GM18951 (cell line): ENCODE measurements at regions not wholly inside any gene's neighbourhood (a gene's known extent, or its start where the extent isn't known, plus 50 kb on each side); places are given as distances from the start of the nearest gene placed in this dataset.

Source experiments
- POLR2A ChIP-seq: IDR thresholded peaks from 4 replicates; pipeline ENCODE4 v1.6.1; 2011; ENCODE audit warnings: mild to moderate bottlenecking; ENCODE audit not compliant: insufficient read length, insufficient read depth; ENCODE audit errors: extremely low read depth
- in situ Hi-C: fragments of 300-500 bp; cut with MboI; formaldehyde crosslinking; loops from one replicate; pipeline ENCODE4 v1.12.0; 2022; ENCODE audit warnings: low sequenced_read_pairs, mixed read lengths, inconsistent platforms; ENCODE audit not compliant: unreplicated experiment

DNA sequence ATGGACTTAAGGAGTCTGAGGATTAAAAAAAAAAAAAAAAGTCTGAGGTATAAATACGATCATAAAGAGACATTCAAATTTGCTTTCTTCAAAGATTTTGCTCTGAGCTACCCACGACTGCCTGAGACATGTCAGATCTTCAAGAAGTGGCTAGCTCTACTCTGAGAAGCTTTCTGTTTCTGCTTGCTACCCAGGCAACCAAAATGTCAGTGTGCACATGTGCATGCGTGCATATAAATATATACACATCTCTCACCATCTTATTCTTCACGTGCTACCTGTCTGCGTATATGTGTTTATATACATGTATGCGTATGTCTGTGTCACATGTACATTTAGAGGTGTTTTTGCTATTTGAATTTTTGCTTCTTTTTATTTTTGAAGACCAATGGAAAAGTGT is 299.6 kb upstream of the STXBP5 start:
- no peak for TF ChIP-seq POLR2A
- in situ Hi-C loops: no loop called here

DNA sequence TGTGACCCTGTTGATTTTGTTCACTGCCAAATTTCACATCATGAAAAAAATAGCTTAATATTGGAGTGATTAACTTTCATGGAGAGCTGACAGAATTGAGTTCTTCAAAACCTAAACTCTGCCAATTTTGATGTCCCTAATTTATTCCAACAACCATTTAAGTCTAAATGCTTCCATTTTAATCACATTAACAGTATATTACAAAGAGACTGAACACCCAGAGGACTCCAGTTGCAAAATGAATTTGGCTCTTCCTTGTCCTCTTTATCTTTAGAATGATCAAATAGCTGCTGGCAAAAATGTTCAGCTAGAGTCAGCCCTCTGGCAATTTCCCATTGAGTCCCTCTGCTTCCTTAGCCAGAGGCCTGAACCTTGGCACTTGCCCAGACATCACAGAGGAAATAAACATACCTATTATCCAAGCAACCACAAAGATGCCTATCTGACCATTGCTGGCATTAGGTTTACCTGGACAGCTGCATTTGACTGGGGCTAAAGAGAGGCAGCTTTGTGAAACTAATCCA is 299.0 kb upstream of the STXBP5 start:
- in situ Hi-C loops: no loop called here
- no peak for TF ChIP-seq POLR2A

DNA sequence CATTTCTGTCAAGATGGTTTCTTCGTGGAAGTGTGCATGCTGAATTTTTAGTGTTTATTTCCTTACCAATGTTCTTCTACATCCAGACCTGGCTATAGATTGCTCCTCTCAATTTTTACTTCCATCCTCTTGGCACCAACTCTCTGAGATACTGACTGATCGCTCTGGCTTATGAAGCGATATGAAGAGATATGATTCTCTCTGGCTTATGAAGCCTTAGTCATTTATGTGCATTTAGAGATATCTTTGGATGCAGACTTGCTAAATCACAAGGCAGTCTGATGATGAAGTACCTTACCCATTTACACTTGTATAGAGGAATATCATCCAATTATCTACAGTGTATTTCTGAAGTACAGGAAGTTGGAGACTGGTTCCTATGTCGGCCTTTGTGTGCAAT is 295.4 kb upstream of the STXBP5 start:
- in situ Hi-C loops: no loop called here
- TF ChIP-seq POLR2A: no peak

DNA sequence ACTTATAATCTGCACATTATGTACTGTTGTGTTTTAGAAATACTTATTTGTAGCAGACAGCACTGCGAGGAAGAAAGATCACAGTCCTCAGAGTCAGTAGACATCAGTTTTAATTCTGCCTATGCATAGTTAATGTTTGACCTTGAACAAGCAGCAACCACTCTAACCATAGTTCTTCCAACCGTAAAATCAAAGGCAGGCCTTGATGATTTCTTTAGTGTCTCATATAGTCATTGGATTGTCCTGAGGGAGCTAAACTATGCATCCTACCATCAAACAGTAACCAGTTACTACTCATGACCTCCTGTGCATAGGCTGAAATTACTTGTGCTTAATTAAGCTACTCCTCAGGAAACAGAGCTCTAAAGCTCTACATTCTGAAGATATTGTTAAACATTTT is 294.8 kb upstream of the STXBP5 start:
- in situ Hi-C loops: no loop called here
- no peak for TF ChIP-seq POLR2A

DNA sequence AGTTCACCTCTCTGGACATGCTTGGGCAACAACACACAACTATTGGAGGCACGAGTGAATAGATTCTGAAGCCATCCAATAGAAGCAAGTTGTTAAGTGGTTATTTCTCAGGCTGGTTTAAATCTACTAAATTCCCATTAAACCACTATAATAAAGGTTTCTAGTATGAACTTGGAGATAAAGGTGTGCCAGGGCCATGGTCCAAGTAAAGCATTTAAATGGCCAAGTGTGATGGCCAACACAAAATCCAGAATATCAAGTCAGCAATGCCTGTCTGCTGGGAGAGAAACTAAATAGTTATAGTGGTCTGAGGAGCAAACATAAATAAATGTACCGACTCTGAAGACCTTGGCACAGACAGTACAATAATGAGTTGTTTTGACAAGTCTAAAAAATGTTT is 294.3 kb upstream of the STXBP5 start:
- no peak for TF ChIP-seq POLR2A
- in situ Hi-C loops: no loop called here

DNA sequence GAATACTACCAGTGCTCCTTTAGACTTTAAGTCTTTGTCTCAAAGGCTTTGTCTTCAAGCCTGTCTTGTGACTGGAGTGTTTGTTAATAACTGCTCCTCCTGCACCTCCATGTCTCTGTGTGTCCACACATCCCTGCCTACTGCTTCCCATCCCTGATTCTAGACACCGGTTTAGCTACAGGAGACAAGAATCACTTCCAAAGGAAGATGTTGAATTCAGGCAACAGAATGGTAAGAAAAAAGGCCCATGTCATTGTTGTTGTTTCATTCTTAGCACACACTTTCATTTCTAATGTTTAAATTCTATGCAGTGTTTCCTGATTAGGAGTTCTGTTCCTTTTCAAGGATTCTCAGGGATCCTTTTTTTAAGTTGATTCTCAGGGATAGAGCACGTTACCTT is 293.6 kb upstream of the STXBP5 start:
- in situ Hi-C loops: no loop called here
- TF ChIP-seq POLR2A: no peak

DNA sequence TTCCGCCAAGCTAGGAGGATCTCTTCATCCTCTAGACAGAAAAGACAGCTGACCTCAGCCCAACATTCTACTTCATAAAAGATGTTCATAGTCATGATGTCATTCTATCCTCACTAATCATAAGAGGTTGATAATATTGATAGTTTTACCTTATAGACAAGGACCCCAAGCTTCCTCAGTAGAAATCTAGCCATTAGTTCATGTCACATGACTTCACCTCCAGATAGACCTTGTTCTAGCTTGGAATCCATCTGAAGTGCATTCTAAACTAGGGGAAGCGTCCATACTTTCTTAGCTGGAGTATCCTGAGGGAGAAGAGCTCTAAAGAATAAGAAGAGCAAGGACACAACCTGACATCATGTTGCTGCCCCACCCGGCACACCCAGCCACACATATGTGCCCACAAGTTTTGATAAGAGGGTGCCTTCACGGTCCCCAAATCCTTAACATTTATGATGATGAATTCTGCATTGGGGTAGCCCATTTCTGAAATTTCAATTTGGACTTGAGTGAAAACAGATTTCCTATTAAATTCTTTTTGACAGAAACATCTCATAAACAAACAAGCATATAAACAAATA is 292.5 kb upstream of the STXBP5 start:
- TF ChIP-seq POLR2A: no peak
- in situ Hi-C loops: no loop called here

DNA sequence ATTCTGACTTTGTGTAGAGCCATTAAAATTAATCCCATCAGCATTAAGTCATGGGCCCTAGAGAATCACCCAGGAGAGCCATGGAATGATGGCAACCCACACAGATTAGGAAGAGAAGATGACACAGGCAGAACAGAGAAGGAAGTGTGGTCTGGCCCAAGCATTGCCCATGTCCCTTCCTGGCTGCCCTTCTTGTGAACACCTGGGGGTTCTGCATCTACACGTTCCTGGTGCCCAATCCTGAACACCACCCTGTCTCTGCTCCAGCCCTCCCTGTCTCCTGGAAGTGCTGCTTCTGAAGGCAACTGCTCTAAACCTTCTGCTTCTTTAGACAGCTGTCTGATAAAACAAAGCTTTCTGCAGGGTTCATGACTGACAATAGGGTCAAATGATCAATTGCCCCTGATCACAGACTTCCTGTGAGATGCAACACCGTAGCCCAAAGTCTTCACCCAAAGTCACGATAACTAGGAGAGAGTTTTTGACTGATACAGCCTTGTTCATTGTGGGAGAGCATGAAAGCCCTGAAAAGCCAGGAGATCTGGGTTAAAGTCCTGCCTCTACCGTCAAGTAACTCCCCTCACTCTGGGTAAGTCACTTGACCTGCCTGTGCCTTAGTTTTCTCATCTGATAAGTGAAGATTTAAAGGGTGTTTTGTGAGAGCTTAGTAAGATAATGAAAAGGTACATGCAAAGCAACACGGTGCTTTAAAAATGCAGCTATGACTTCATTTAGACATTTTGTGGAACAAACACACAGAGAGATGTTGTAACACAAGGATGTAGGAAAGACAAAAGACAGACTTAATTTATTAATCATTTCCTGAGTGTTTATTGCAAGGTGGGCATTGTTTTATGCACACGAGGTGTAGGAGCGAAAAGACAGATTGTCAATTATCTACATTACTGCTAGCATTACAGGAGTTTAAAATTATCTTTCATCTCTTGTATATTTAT is 291.2 kb upstream of the STXBP5 start:
- no peak for TF ChIP-seq POLR2A
- in situ Hi-C loops: no loop called here

DNA sequence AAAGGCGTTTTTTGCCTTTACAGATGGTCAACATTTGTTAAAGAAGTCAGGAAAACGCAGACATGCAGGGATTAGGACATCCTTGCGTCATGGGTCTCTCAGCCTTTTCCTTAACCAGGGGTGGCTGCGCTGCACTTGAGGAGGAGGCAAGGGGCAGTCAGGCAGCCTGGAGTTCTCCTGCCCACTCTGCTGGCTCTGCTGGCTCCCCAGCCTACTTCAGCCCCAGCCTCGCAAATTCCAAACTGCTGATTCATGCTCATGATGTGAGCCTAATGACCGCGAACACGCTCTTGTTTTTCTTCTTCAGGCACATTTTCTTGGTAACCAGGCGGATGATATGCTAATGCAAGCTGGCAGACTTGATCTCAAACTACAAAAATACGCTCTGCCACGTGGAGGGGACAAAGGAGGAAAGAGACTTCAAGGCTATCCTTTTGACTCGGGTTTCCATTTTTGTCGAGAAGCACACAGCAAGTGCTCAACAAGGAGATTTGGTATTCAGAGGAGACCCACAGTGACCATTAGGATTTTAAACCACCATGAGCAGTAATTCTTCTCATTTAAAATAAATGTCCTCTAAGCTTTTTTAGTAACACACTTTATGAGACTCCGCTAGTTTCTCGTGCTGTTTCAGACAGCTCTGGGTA is 290.3 kb upstream of the STXBP5 start:
- in situ Hi-C loops: no loop called here
- TF ChIP-seq POLR2A: no peak

DNA sequence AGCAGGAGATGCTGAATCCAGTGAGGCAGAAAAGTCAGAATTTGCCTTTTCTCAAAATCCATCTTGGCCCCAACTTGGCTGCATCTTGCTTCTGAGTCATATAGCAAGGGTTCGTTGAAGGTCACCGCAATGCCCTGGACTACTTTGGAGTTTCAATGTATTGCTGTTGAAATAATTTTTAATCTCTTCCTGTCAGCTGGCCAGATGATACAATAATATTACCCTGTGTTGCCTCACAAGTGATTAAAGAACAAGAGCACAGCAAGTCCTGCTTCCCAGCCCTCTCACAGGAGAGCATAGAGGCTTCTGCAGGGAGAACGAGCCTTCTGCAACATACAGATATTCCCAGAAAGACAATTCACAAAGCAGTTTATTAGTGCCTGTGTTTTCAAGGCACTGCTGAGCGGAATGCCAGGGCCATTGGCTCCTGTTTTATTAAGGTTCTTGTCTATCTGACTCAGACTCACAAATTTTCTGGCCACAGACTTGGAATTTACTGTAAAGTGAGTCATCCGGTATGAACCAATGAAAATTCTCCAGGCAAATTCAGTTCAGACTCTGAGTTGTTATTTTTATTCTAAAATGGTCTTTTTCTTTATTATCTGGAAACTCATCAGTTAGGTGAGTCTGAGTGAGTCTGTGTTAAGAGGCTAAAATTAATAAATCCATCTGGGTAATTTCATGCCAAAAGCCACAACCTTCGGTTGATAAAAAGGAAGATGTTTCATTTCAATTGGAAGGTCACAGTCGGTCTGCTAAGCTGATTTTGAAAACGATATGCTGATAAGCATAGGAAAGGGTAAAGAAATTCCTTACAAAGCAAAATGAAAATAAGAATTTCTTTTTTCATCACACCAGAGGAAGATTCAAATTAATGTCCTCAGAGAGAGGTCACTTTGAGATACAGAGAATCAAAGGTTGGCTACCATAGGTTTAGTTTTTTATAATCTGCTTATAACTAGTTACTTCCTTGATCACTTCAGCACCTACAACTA is 289.4 kb upstream of the STXBP5 start:
- TF ChIP-seq POLR2A: no peak
- in situ Hi-C loops: no loop called here

DNA sequence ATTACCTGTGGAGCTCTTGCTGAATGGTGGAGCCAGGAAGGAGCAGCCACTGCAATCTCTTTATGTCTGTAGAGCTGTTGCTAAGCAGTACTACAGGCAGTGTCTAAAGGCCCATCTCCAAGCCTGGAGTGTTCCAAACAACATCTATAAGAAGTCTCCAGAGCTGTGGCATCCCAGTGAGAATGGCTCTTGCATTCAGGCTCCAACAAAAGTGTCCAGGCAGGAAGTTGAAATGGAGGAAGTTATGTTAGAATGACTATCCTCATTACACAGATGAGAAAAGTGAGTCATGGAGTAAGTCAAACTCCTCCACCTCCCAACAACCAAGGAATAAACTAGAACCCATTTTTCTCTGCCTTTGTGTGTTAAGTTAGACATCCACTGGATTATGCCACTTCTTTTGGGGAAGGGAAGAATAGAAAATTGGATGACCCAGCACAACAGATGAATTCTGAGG is 288.5 kb upstream of the STXBP5 start:
- in situ Hi-C loops: no loop called here
- TF ChIP-seq POLR2A: no peak

DNA sequence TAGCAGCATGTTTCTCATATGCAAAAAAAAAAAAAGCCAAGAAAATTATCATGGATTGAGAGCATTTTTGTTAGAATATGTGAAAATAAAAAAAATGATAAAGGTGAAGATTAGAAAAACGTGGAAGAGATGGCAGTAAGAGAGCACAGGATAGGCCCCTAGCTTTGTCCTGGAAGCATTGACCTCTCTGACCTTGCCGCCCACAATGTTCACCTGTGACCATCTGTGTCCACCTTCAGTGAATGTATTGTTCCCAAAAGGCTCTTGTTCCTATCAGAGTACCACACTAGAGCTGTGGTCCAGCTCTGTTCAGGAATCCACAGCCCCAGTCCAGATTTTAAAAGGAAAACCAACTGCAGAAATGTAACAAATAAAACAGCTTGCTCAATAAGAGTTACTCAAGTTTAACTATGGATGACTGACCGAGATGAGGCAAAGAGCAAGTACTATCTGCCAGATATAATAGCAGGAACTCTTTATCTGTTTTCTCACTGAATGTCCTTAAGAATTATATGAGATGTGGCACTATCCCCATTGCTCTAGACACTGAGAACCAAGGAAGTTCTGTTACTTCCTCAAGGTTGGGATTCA is 287.7 kb upstream of the STXBP5 start:
- no peak for TF ChIP-seq POLR2A
- in situ Hi-C loops: no loop called here

DNA sequence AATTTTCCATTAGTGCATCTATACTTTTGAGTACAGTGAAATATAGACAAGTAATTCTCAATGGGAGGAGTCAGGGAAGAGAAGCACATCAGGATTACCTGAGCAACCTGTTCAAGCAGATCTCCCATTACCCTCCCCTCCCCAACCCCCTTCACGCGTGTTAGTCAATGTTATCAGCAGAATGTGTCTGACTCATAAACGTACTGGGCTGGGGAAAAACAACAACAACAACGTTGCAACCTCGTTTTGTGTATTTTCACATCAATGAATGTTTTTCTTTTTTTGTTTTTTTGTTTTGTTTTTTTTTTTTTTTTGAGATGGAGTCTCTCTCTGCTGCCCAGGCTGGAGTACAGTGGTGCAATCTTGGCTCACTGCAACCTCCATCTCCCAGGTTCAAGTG is 287.0 kb upstream of the STXBP5 start:
- in situ Hi-C loops: no loop called here
- no peak for TF ChIP-seq POLR2A
